ENCODE measurements at regions not wholly inside any gene's neighbourhood (a gene's known extent, or its start where the extent isn't known, plus 50 kb on each side); places are given as distances from the start of the nearest gene placed in this dataset.

- intact Hi-C loops (cut with micrococcal nuclease) = no loop called here
- DNase-seq = no peak
- POLR2A ChIA-PET = no interaction called here
- Mint-ChIP-seq H3K9me3 (no peaks in the 10 kb centered on the region), H3K4me1 (peaks cover 29% of the 10 kb centered on the region), H3K4me3 (no peak overlapping the region), H3K27ac (no peak overlapping the region), H3K36me3 (ENCODE audit: low read depth) (no peaks in the 10 kb centered on the region), H3K27me3 (no peaks in the 10 kb centered on the region)
- ATAC-seq (ENCODE audit: low read depth) = no peak
- TF ChIP-seq, protein P1, sequence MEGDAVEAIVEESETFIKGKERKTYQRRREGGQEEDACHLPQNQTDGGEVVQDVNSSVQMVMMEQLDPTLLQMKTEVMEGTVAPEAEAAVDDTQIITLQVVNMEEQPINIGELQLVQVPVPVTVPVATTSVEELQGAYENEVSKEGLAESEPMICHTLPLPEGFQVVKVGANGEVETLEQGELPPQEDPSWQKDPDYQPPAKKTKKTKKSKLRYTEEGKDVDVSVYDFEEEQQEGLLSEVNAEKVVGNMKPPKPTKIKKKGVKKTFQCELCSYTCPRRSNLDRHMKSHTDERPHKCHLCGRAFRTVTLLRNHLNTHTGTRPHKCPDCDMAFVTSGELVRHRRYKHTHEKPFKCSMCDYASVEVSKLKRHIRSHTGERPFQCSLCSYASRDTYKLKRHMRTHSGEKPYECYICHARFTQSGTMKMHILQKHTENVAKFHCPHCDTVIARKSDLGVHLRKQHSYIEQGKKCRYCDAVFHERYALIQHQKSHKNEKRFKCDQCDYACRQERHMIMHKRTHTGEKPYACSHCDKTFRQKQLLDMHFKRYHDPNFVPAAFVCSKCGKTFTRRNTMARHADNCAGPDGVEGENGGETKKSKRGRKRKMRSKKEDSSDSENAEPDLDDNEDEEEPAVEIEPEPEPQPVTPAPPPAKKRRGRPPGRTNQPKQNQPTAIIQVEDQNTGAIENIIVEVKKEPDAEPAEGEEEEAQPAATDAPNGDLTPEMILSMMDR (IDR thresholded peaks at IDR 0.05) = no peak
- CTCF ChIA-PET = no interaction called here
Measured at GRCh38 chr18:44536619-44537018, 144.1 kb upstream of the SETBP1 start.

- Mint-ChIP-seq H3K4me3 (no peak overlapping the region), H3K27me3 (no peaks in the 10 kb centered on the region), H3K27ac (no peak overlapping the region), H3K36me3 (ENCODE audit: low read depth) (no peaks in the 10 kb centered on the region), H3K4me1 (peaks cover 29% of the 10 kb centered on the region), H3K9me3 (no peaks in the 10 kb centered on the region)
- TF ChIP-seq, protein P1 (IDR thresholded peaks at IDR 0.05) = no peak
- intact Hi-C loops (cut with micrococcal nuclease) = no loop called here
- ATAC-seq (ENCODE audit: low read depth) (no peak), DNase-seq (no peak)
- CTCF ChIA-PET = no interaction called here
- POLR2A ChIA-PET = no interaction called here
Measured at GRCh38 chr18:44537526-44537925, 143.2 kb upstream of the SETBP1 start.

DNA sequence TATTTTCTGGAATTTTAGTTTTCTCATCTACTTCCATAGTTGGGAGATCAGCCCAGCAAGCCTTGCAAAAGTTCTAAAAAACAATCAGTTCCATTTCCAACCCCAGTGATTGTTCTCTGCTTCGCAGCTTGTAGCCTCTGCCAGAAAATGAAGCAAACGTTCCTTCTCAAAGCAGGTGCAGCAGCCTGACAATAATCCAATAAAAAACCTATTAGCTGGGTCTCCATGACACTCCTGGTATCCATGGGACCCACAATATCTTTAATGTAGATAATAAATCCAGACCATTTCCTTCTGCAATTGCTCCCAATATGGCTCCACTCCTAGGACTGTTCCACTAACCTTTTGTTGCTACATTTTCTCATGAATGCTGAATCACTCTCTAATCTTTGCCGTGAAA lies 140.8 kb upstream of the SETBP1 start:
- peaks cover 20% of the 10 kb centered on the region for H3K4me1 Mint-ChIP-seq
- CTCF ChIA-PET = no interaction called here
- intact Hi-C loops (cut with micrococcal nuclease) = no loop called here
- ATAC-seq (ENCODE audit: low read depth) (no peak), DNase-seq (no peak)
- no peaks in the 10 kb centered on the region for H3K36me3 Mint-ChIP-seq (ENCODE audit: low read depth)
- no peaks in the 10 kb centered on the region for H3K9me3 Mint-ChIP-seq
- H3K27me3 Mint-ChIP-seq = no peaks in the 10 kb centered on the region
- H3K4me3 Mint-ChIP-seq = no peak overlapping the region
- TF ChIP-seq, protein P1 (IDR thresholded peaks at IDR 0.05) = no peak
- H3K27ac Mint-ChIP-seq = no peak overlapping the region
- POLR2A ChIA-PET = no interaction called here

GRCh38 chr18:44541159-44541558 lies 139.5 kb upstream of the SETBP1 start:
- ATAC-seq (ENCODE audit: low read depth) (no peak), DNase-seq (no peak)
- Mint-ChIP-seq H3K4me3 (no peak overlapping the region), H3K27me3 (no peaks in the 10 kb centered on the region), H3K27ac (no peak overlapping the region), H3K9me3 (no peaks in the 10 kb centered on the region), H3K4me1 (peaks cover 19% of the 10 kb centered on the region), H3K36me3 (ENCODE audit: low read depth) (no peaks in the 10 kb centered on the region)
- CTCF ChIA-PET = no interaction called here
- POLR2A ChIA-PET = no interaction called here
- intact Hi-C loops (cut with micrococcal nuclease) = no loop called here
- TF ChIP-seq, protein P1 (IDR thresholded peaks at IDR 0.05) = no peak

GRCh38 chr18:44541781-44542180 lies 138.9 kb upstream of the SETBP1 start:
- no peak overlapping the region for H3K4me3 Mint-ChIP-seq
- H3K9me3 Mint-ChIP-seq = no peaks in the 10 kb centered on the region
- CTCF ChIA-PET = no interaction called here
- H3K36me3 Mint-ChIP-seq (ENCODE audit: low read depth) = no peaks in the 10 kb centered on the region
- H3K27me3 Mint-ChIP-seq = no peaks in the 10 kb centered on the region
- peaks cover 18% of the 10 kb centered on the region for H3K4me1 Mint-ChIP-seq
- POLR2A ChIA-PET = no interaction called here
- intact Hi-C loops (cut with micrococcal nuclease) = no loop called here
- ATAC-seq (ENCODE audit: low read depth) (no peak), DNase-seq (no peak)
- no peak overlapping the region for H3K27ac Mint-ChIP-seq
- TF ChIP-seq, protein P1 (IDR thresholded peaks at IDR 0.05) = no peak

Measured in activated B cell treated with CpG ODN at 0.5 μM for 24 hours (primary cell).